T-cell (primary cell): ENCODE measurements at regions not wholly inside any gene's neighbourhood (a gene's known extent, or its start where the extent isn't known, plus 50 kb on each side); places are given as distances from the start of the nearest gene placed in this dataset.
"Not testable (repeated sequence)": the region's sequence is repeated elsewhere in the genome, so short reads cannot be mapped to it uniquely, and the experiment has no call there.

Source experiments
- ATAC-seq, 4 experiments: fragments of 200-7000 bp in 3 of 4; fragments of 150-1000 bp in 1 of 4; cut with Tn5 transposase; replicated peaks in 1 of 4; 1 replicate in 3 of 4; 2 replicates in 1 of 4; pipeline ENCODE4 v1.10.0; 2021; ENCODE audit warnings: moderate library complexity in 3 of 4, mild to moderate bottlenecking in 2 of 4, moderate number of reproducible peaks in 1 of 4
- CTCF ChIA-PET, 2 donors: fragments of 300-600 bp; sonication (Branson Sonifier 250); formaldehyde crosslinking; loops; one replicate each; lab custom pipeline; 2022; ENCODE audit warnings: antibody characterized with exemption in 2 of 2; lab: Charles Lee
- POLR2A ChIA-PET, 2 donors: fragments of 300-600 bp; sonication (Branson Sonifier 250); formaldehyde crosslinking; loops; one replicate each; lab custom pipeline; 2022; ENCODE audit warnings: antibody characterized with exemption in 2 of 2; lab: Charles Lee
- DNase-seq, 35 experiments: peaks; one replicate each; pipeline versions ENCODE4 v3.0.0 to v3.0.0-alpha.2; 2013 to 2023
- H3K27ac ChIP-seq: one replicate; pipeline ENCODE4 v1.5.1; 2013; ENCODE audit warnings: low read length
- H3K27me3 ChIP-seq, 2 experiments: replicated peaks in 1 of 2; 1 replicate in 1 of 2; 2 replicates in 1 of 2; pipeline versions ENCODE4 v1.6.1 to v1.7.0; 2013; ENCODE audit warnings: low read length in 1 of 2, mixed read lengths in 1 of 2; ENCODE audit not compliant: control insufficient read depth in 2 of 2, insufficient read depth in 2 of 2; ENCODE audit errors: extremely low read depth in 1 of 2
- H3K36me3 ChIP-seq, 2 donors: 1 replicate in 1 of 2; 2 replicates in 1 of 2; pipeline versions ENCODE4 v1.6.1 to v1.7.0; 2013; ENCODE audit warnings: low read length in 1 of 2; ENCODE audit not compliant: control insufficient read depth in 2 of 2, insufficient read depth in 1 of 2; ENCODE audit errors: extremely low read depth in 1 of 2
- H3K4me1 ChIP-seq, 2 experiments: 1 replicate in 1 of 2; 2 replicates in 1 of 2; pipeline versions ENCODE4 v1.6.1 to v1.7.0; 2013; ENCODE audit warnings: low read length in 2 of 2, mixed read lengths in 1 of 2; ENCODE audit not compliant: insufficient read depth in 2 of 2, control insufficient read depth in 1 of 2; ENCODE audit errors: extremely low read depth in 1 of 2
- H3K4me3 ChIP-seq, 2 donors: 1 replicate in 1 of 2; 2 replicates in 1 of 2; pipeline versions ENCODE4 v1.5.1 to v1.7.0; 2013; ENCODE audit warnings: mild to moderate bottlenecking in 2 of 2, low read length in 1 of 2, moderate library complexity in 1 of 2; ENCODE audit not compliant: control insufficient read depth in 1 of 2; ENCODE audit errors: extremely low read depth in 1 of 2
- H3K9me3 ChIP-seq: 2 replicates; pipeline ENCODE4 v1.7.0; 2013
- H3K27ac Mint-ChIP-seq, 2 donors: one replicate each; pipeline ENCODE4 v1.8.0; 2020 to 2021; ENCODE audit warnings: mild to moderate bottlenecking in 2 of 2, mixed read lengths in 2 of 2
- H3K27me3 Mint-ChIP-seq, 2 donors: one replicate each; pipeline ENCODE4 v1.8.0; 2021 to 2022; ENCODE audit warnings: mixed read lengths in 2 of 2
- H3K36me3 Mint-ChIP-seq: one replicate; pipeline ENCODE4 v1.8.0; 2021; ENCODE audit warnings: mixed read lengths
- H3K4me1 Mint-ChIP-seq, 3 donors: one replicate each; pipeline ENCODE4 v1.8.0; 2020 to 2022; ENCODE audit warnings: mixed read lengths in 3 of 3, mild to moderate bottlenecking in 1 of 3
- H3K4me3 Mint-ChIP-seq, 3 donors: one replicate each; pipeline ENCODE4 v1.8.0; 2020 to 2022; ENCODE audit warnings: mild to moderate bottlenecking in 3 of 3, mixed read lengths in 3 of 3, moderate library complexity in 3 of 3
- H3K9me3 Mint-ChIP-seq, 3 donors: one replicate each; pipeline ENCODE4 v1.8.0; 2020 to 2022; ENCODE audit warnings: mixed read lengths in 3 of 3
- WGBS: methylation state at CpG from one replicate; pipeline ENCODE4 v1.1.5; 2013; ENCODE audit warnings: missing lambda C conversion rate; ENCODE audit not compliant: insufficient coverage; 5-methylcytosine and 5-hydroxymethylcytosine counted together

- no peaks in the 10 kb centered on the region for H3K4me1 ChIP-seq
- H3K27ac Mint-ChIP-seq: no peak overlapping the region
- no peaks in the 10 kb centered on the region for H3K27me3 ChIP-seq
- H3K9me3 ChIP-seq: no peaks in the 10 kb centered on the region
- no peak overlapping the region for H3K4me3 Mint-ChIP-seq
- no peaks in the 10 kb centered on the region for H3K27me3 Mint-ChIP-seq
- peaks cover 10 to 14% (median 13%) of the 10 kb centered on the region in 3 donors for H3K9me3 Mint-ChIP-seq
- no peaks in the 10 kb centered on the region for H3K36me3 ChIP-seq
- H3K4me1 Mint-ChIP-seq: no peaks in the 10 kb centered on the region
- CTCF ChIA-PET: no interaction called here
- DNase-seq (no peak), ATAC-seq (no peak)
- H3K36me3 Mint-ChIP-seq: no peaks in the 10 kb centered on the region
- POLR2A ChIA-PET: interaction anchor here in 1 of 2 donors (0.5 kb wide), 1 partner anchor 1174 kb away, joined by 3 read pairs; no protein-coding TSS in a partner anchor
- no peak overlapping the region for H3K4me3 ChIP-seq
- H3K27ac ChIP-seq: no peak overlapping the region
Measured at GRCh38 chr2:123791684-123792083, 233.4 kb upstream of the CNTNAP5 start.

- peaks cover 20 to 51% (median 43%) of the 10 kb centered on the region in 3 donors for H3K9me3 Mint-ChIP-seq
- ATAC-seq, CTCF ChIA-PET, DNase-seq, H3K4me1 Mint-ChIP-seq, H3K27ac ChIP-seq, H3K27me3 ChIP-seq, H3K4me3 Mint-ChIP-seq, POLR2A ChIA-PET, H3K4me1 ChIP-seq, H3K9me3 ChIP-seq, H3K4me3 ChIP-seq, H3K27me3 Mint-ChIP-seq, H3K36me3 Mint-ChIP-seq, H3K36me3 ChIP-seq, H3K27ac Mint-ChIP-seq: not testable (repeated sequence)
- 81% methylated on average over 5 of the region's 6 CpGs for WGBS
Measured at GRCh38 chr2:123804126-123804525, 221.0 kb upstream of the CNTNAP5 start.

GRCh38 chr2:123805746-123806145 is 219.3 kb upstream of the CNTNAP5 start:
- H3K27ac Mint-ChIP-seq, H3K27me3 ChIP-seq, H3K4me1 Mint-ChIP-seq, H3K4me1 ChIP-seq, H3K36me3 ChIP-seq, H3K36me3 Mint-ChIP-seq, H3K27ac ChIP-seq, DNase-seq, H3K27me3 Mint-ChIP-seq, H3K4me3 Mint-ChIP-seq, H3K4me3 ChIP-seq, ATAC-seq, POLR2A ChIA-PET, CTCF ChIA-PET, H3K9me3 ChIP-seq: not testable (repeated sequence)
- peaks cover 25 to 62% (median 39%) of the 10 kb centered on the region in 3 donors for H3K9me3 Mint-ChIP-seq
- WGBS: 100% methylated on average over 2 of the region's 3 CpGs

- CTCF ChIA-PET: no interaction called here
- H3K36me3 ChIP-seq: no peaks in the 10 kb centered on the region
- no peaks in the 10 kb centered on the region for H3K4me1 ChIP-seq
- H3K9me3 ChIP-seq: no peaks in the 10 kb centered on the region
- Mint-ChIP-seq H3K4me1 (no peaks in the 10 kb centered on the region), H3K36me3 (no peaks in the 10 kb centered on the region), H3K27ac (no peak overlapping the region), H3K27me3 (no peaks in the 10 kb centered on the region), H3K9me3 (peaks cover 19 to 57% (median 23%) of the 10 kb centered on the region in 3 donors), H3K4me3 (no peak overlapping the region)
- H3K27ac ChIP-seq: no peak overlapping the region
- ATAC-seq (no peak), DNase-seq (no peak)
- no peaks in the 10 kb centered on the region for H3K27me3 ChIP-seq
- WGBS: 78% methylated on average over 2 of the region's 2 CpGs
- H3K4me3 ChIP-seq: no peak overlapping the region
- POLR2A ChIA-PET: no interaction called here
Measured at GRCh38 chr2:123808243-123808642, 216.8 kb upstream of the CNTNAP5 start.

- ChIA-PET POLR2A (no interaction called here), CTCF (no interaction called here)
- Histone ChIP-seq H3K4me1 (no peaks in the 10 kb centered on the region), H3K9me3 (no peaks in the 10 kb centered on the region), H3K27ac (no peak overlapping the region), H3K36me3 (no peaks in the 10 kb centered on the region), H3K4me3 (no peak overlapping the region), H3K27me3 (no peaks in the 10 kb centered on the region)
- H3K36me3 Mint-ChIP-seq: no peaks in the 10 kb centered on the region
- no peak for ATAC-seq
- no CpG with 5 or more reads among the region's 1 CpG for WGBS
- no peaks in the 10 kb centered on the region for H3K27me3 Mint-ChIP-seq
- H3K4me1 Mint-ChIP-seq: no peaks in the 10 kb centered on the region
- H3K4me3 Mint-ChIP-seq: no peak overlapping the region
- peaks cover 9 to 47% (median 17%) of the 10 kb centered on the region in 3 donors for H3K9me3 Mint-ChIP-seq
- H3K27ac Mint-ChIP-seq: no peak overlapping the region
- no peak for DNase-seq
Measured at GRCh38 chr2:123811846-123812245, 213.2 kb upstream of the CNTNAP5 start.

DNA sequence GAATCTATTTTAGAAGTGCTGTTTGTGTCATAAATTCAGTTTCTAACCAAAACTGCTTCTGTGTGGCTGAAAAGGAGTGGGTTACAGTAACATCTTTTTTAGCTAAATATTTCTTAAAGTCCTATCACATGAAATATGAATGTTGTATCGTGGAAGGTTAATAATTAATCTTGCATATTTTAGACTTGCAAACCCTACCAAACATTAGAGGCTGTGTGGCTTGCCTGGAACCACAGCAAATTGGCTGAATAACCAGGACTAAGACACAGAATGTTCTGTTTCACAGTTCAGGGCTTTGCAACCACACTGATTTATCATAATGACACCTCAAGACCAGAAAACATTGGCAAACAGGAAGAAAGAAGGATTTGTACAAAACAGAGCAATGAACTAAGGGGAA is 208.9 kb upstream of the CNTNAP5 start:
- POLR2A ChIA-PET: no interaction called here
- no peak for DNase-seq
- H3K9me3 ChIP-seq: no peaks in the 10 kb centered on the region
- Mint-ChIP-seq H3K4me3 (no peak overlapping the region), H3K4me1 (no peaks in the 10 kb centered on the region), H3K27me3 (no peaks in the 10 kb centered on the region), H3K36me3 (no peaks in the 10 kb centered on the region), H3K9me3 (peaks cover 7 to 31% (median 8%) of the 10 kb centered on the region in 3 donors), H3K27ac (no peak overlapping the region)
- CTCF ChIA-PET: no interaction called here
- no CpG with 5 or more reads among the region's 1 CpG for WGBS
- H3K27ac ChIP-seq: no peak overlapping the region
- no peak overlapping the region for H3K4me3 ChIP-seq
- H3K36me3 ChIP-seq: no peaks in the 10 kb centered on the region
- ATAC-seq: no peak
- no peaks in the 10 kb centered on the region for H3K4me1 ChIP-seq
- H3K27me3 ChIP-seq: no peaks in the 10 kb centered on the region

GRCh38 chr2:123816928-123817327 is 208.2 kb upstream of the CNTNAP5 start:
- Mint-ChIP-seq H3K4me3 (no peak overlapping the region), H3K36me3 (no peaks in the 10 kb centered on the region), H3K27me3 (no peaks in the 10 kb centered on the region), H3K9me3 (peaks cover 7 to 28% (median 7%) of the 10 kb centered on the region in 3 donors), H3K4me1 (no peaks in the 10 kb centered on the region), H3K27ac (no peak overlapping the region)
- ChIA-PET POLR2A (no interaction called here), CTCF (no interaction called here)
- no peak overlapping the region for H3K4me3 ChIP-seq
- no peaks in the 10 kb centered on the region for H3K36me3 ChIP-seq
- H3K9me3 ChIP-seq: no peaks in the 10 kb centered on the region
- no peaks in the 10 kb centered on the region for H3K4me1 ChIP-seq
- ATAC-seq (no peak), DNase-seq (no peak)
- no peak overlapping the region for H3K27ac ChIP-seq
- no peaks in the 10 kb centered on the region for H3K27me3 ChIP-seq
